OCI-LY7 (cell line): ENCODE measurements at regions not wholly inside any gene's neighbourhood (a gene's known extent, or its start where the extent isn't known, plus 50 kb on each side); places are given as distances from the start of the nearest gene placed in this dataset.

Experiments used
- BruUV-seq: library from RNA; stranded (reverse); fragments of 400-500 nt; replicated peaks from 2 replicates; lab custom pipeline; 2021; lab: Mats Ljungman, UMichigan
- CTCF ChIA-PET: fragments of 300-600 bp; sonication (Branson Sonifier 250); formaldehyde crosslinking; loops from one replicate; lab custom pipeline; 2022; ENCODE audit warnings: antibody characterized with exemption; ENCODE audit not compliant: unreplicated experiment; lab: Charles Lee
- POLR2A ChIA-PET: fragments of 300-600 bp; sonication (Branson Sonifier 250); formaldehyde crosslinking; loops from one replicate; lab custom pipeline; 2022; ENCODE audit warnings: antibody characterized with exemption; lab: Charles Lee
- DNase-seq: peaks from one replicate; pipeline ENCODE4 v3.0.0-alpha.2; 2015; ENCODE audit warnings: low spot score
- H2AFZ ChIP-seq: fragments of 200-600 bp; sonication (generic), shearing (Covaris generic); 2 replicates; pipeline ENCODE4 v1.6.1; 2014; ENCODE audit warnings: mild to moderate bottlenecking, antibody characterized with exemption, low read length, moderate library complexity
- H3K27ac ChIP-seq: fragments of 200-600 bp; sonication (generic); 2 replicates; pipeline ENCODE4 v1.5.1; 2014; ENCODE audit warnings: mixed run types, low read depth, mild to moderate bottlenecking, moderate library complexity, low read length, inconsistent platforms; ENCODE audit not compliant: poor library complexity, severe bottlenecking
- H3K36me3 ChIP-seq: fragments of 200-600 bp; sonication (generic); 2 replicates; pipeline ENCODE4 v1.6.1; 2014; ENCODE audit warnings: mild to moderate bottlenecking, antibody characterized with exemption, low read length, moderate library complexity, mixed read lengths; ENCODE audit not compliant: insufficient read depth
- H3K4me1 ChIP-seq: fragments of 200-600 bp; sonication (generic); 2 replicates; pipeline ENCODE4 v1.5.1; 2014; ENCODE audit warnings: mild to moderate bottlenecking, low read length; ENCODE audit not compliant: insufficient read depth, poor library complexity, severe bottlenecking
- H3K4me2 ChIP-seq: fragments of 200-600 bp; sonication (generic); 2 replicates; pipeline ENCODE4 v1.6.1; 2014; ENCODE audit warnings: mild to moderate bottlenecking, low read length
- H3K4me3 ChIP-seq: fragments of 200-600 bp; sonication (generic); 2 replicates; pipeline ENCODE4 v1.5.1; 2014; ENCODE audit warnings: mild to moderate bottlenecking, low read depth, low read length; ENCODE audit not compliant: poor library complexity, severe bottlenecking
- H3K79me2 ChIP-seq: fragments of 200-600 bp; sonication (generic); 2 replicates; pipeline ENCODE4 v1.6.1; 2016; ENCODE audit warnings: low read depth, mild to moderate bottlenecking, low read length, moderate library complexity, mixed read lengths; ENCODE audit not compliant: insufficient read depth
- H3K9me2 ChIP-seq: fragments of 200-600 bp; sonication (generic); 2 replicates; pipeline ENCODE4 v1.6.1; 2016; ENCODE audit warnings: mild to moderate bottlenecking, low read length, mixed read lengths; ENCODE audit not compliant: insufficient read depth
- H3K9me3 ChIP-seq: fragments of 200-600 bp; sonication (generic); 2 replicates; pipeline ENCODE4 v1.6.1; 2014; ENCODE audit warnings: mild to moderate bottlenecking, mixed run types, low read length, mixed read lengths
- H4K20me1 ChIP-seq: fragments of 200-600 bp; sonication (generic); 2 replicates; pipeline ENCODE4 v1.6.1; 2014; ENCODE audit warnings: mild to moderate bottlenecking, antibody characterized with exemption, low read length, moderate library complexity, mixed read lengths; ENCODE audit not compliant: insufficient read depth
- EZH2phosphoT487 ChIP-seq: fragments of 200-600 bp; sonication (generic); IDR thresholded peaks from 2 replicates; pipeline ENCODE4 v1.6.1; 2018; ENCODE audit warnings: low read depth, borderline replicate concordance, mild to moderate bottlenecking, mixed run types, antibody characterized with exemption, low read length, moderate library complexity, mixed read lengths
- intact Hi-C: fragments of 100-400 bp; cut with micrococcal nuclease; formaldehyde crosslinking; loops from one replicate; pipeline ENCODE4 v1.10.0; 2022; ENCODE audit not compliant: unreplicated experiment
- TF ChIP-seq, protein P1 (sequence below): fragments of 200-600 bp; sonication (generic); conservative IDR thresholded peaks from 2 replicates; pipeline ENCODE4 v1.5.1; 2014; ENCODE audit warnings: mild to moderate bottlenecking, antibody characterized with exemption, low read length, moderate library complexity, mixed read lengths

GRCh38 chr4:148944839-148945219 is 502.6 kb upstream of the NR3C2 start:
- H3K79me2 ChIP-seq = no peaks in the 10 kb centered on the region
- H3K9me2 ChIP-seq = 0 out of 2 replicates have a peak, but pooled peaks cover 4% of the 10 kb centered on the region
- H3K27ac ChIP-seq = no peak overlapping the region
- H2AFZ ChIP-seq = no peak overlapping the region
- ChIA-PET POLR2A (interaction anchor here (1.0 kb wide), 1 partner anchor 23 kb away, joined by 4 read pairs; no protein-coding TSS in a partner anchor), CTCF (no interaction called here)
- DNase-seq = no peak
- H3K4me2 ChIP-seq = no peak overlapping the region
- no peak for TF ChIP-seq EZH2phosphoT487
- TF ChIP-seq, protein P1, sequence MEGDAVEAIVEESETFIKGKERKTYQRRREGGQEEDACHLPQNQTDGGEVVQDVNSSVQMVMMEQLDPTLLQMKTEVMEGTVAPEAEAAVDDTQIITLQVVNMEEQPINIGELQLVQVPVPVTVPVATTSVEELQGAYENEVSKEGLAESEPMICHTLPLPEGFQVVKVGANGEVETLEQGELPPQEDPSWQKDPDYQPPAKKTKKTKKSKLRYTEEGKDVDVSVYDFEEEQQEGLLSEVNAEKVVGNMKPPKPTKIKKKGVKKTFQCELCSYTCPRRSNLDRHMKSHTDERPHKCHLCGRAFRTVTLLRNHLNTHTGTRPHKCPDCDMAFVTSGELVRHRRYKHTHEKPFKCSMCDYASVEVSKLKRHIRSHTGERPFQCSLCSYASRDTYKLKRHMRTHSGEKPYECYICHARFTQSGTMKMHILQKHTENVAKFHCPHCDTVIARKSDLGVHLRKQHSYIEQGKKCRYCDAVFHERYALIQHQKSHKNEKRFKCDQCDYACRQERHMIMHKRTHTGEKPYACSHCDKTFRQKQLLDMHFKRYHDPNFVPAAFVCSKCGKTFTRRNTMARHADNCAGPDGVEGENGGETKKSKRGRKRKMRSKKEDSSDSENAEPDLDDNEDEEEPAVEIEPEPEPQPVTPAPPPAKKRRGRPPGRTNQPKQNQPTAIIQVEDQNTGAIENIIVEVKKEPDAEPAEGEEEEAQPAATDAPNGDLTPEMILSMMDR = no peak
- no peaks in the 10 kb centered on the region for H3K9me3 ChIP-seq
- no peak overlapping the region for H3K4me3 ChIP-seq
- H3K4me1 ChIP-seq = no peaks in the 10 kb centered on the region
- BruUV-seq = no TSS peak
- H3K36me3 ChIP-seq = no peaks in the 10 kb centered on the region
- no peaks in the 10 kb centered on the region for H4K20me1 ChIP-seq
- intact Hi-C loops = no loop called here

DNA sequence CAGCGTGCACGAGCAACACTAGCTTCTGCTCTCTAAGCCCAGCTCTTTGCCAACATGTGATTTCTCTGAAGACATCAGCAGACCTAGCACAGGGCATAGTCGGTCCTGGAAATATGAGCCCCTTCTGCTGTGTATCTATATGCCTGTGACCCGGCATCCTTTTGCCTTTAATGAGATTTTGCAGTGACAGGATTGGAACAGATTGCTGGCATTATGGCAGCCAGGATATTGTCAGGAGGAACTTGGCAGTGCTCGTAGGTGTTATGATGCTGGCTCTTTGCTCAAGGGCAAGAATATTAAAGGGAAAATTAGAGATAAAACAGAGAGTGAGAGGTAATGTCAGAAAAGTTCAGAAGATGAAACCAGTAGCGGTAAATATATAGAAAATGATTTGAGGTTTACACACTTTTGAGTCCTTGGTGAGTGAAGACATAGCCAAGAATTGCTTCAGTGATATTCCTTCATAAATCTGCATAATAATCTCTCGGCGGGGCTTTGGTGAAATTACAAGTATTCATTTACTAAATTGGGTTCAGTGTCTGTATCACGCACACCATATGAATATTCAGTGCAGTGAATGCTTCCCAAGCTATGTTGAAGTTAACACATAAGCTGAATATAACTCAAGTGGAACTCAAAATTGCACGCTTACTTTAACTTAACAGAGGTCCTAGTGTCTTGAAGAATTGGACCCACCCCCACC is 502.1 kb upstream of the NR3C2 start:
- CTCF ChIA-PET = interaction anchor here (1.3 kb wide), 1 partner anchor 16 kb away, joined by 3 read pairs; no protein-coding TSS in a partner anchor
- intact Hi-C loops = no loop called here
- no peaks in the 10 kb centered on the region for H3K9me3 ChIP-seq
- POLR2A ChIA-PET = interaction anchor here (1.0 kb wide), 1 partner anchor 23 kb away, joined by 4 read pairs; no protein-coding TSS in a partner anchor
- H3K4me3 ChIP-seq = no peak overlapping the region
- no peaks in the 10 kb centered on the region for H3K36me3 ChIP-seq
- H3K9me2 ChIP-seq = 0 out of 2 replicates have a peak, but pooled peaks cover 4% of the 10 kb centered on the region
- no peak for DNase-seq
- no peak overlapping the region for H3K4me2 ChIP-seq
- no peak overlapping the region for H2AFZ ChIP-seq
- TF ChIP-seq EZH2phosphoT487 = no peak
- TF ChIP-seq, protein P1 = no peak
- H3K27ac ChIP-seq = no peak overlapping the region
- H3K4me1 ChIP-seq = no peaks in the 10 kb centered on the region
- no peaks in the 10 kb centered on the region for H4K20me1 ChIP-seq
- no peaks in the 10 kb centered on the region for H3K79me2 ChIP-seq
- no TSS peak for BruUV-seq
